Epithelial cell of esophagus (primary cell): ENCODE measurements at regions not wholly inside any gene's neighbourhood (a gene's known extent, or its start where the extent isn't known, plus 50 kb on each side); places are given as distances from the start of the nearest gene placed in this dataset.

Source experiments
- DNase-seq: peaks from one replicate; pipeline ENCODE4 v3.0.0; 2010; ENCODE audit warnings: low read depth
- H3K4me3 ChIP-seq: 2 replicates; pipeline ENCODE4 v1.5.1; 2011; ENCODE audit warnings: mild to moderate bottlenecking, low read length, control low read depth
- CTCF ChIP-seq: IDR thresholded peaks from 2 replicates; pipeline ENCODE4 v1.5.1; 2011; ENCODE audit warnings: low read depth, mild to moderate bottlenecking, low read length, control low read depth, inconsistent platforms; ENCODE audit not compliant: insufficient read depth; ENCODE audit errors: missing control alignments

- H3K4me3 ChIP-seq = no peak overlapping the region
- TF ChIP-seq CTCF = no peak
- no peak for DNase-seq
Measured at GRCh38 chr17:74113326-74113725, 90.2 kb upstream of the RPL38 start.

- no peak for TF ChIP-seq CTCF
- H3K4me3 ChIP-seq = no peak overlapping the region
- DNase-seq = no peak
Measured at GRCh38 chr17:74113952-74114351, 89.5 kb upstream of the RPL38 start.

- no peak for TF ChIP-seq CTCF
- DNase-seq = no peak
- H3K4me3 ChIP-seq = no peak overlapping the region
Measured at GRCh38 chr17:74114881-74115470, 88.5 kb upstream of the RPL38 start.

- DNase-seq = no peak
- no peak overlapping the region for H3K4me3 ChIP-seq
Measured at GRCh38 chr17:74115586-74115985, 87.9 kb upstream of the RPL38 start.

GRCh38 chr17:74116087-74116717, 87.3 kb upstream of the RPL38 start:
- TF ChIP-seq CTCF = no peak
- H3K4me3 ChIP-seq = no peak overlapping the region
- no peak for DNase-seq

More at GRCh38 chr17:74115586-74115985, 87.9 kb upstream of the RPL38 start:
- no peak for TF ChIP-seq CTCF

GRCh38 chr17:74117087-74117698, 86.3 kb upstream of the RPL38 start:
- no peak for DNase-seq
- no peak for TF ChIP-seq CTCF
- H3K4me3 ChIP-seq = no peak overlapping the region
